Testis (tissue), 2 donors: ENCODE measurements at regions not wholly inside any gene's neighbourhood (a gene's known extent, or its start where the extent isn't known, plus 50 kb on each side); places are given as distances from the start of the nearest gene placed in this dataset.

Experiments
- POLR2A ChIP-seq: fragments of 450-650 bp; IDR thresholded peaks from one replicate; pipeline ENCODE4 v1.6.1; 2017; ENCODE audit warnings: antibody characterized with exemption, mild to moderate bottlenecking, moderate library complexity
- TF ChIP-seq, protein P1 (sequence below), 3 experiments: fragments of 450-650 bp in 2 of 3; fragments of 200-600 bp in 1 of 3; sonication (generic) in 1 of 3; IDR thresholded peaks; one replicate each; pipeline ENCODE4 v1.5.1; 2016 to 2019; ENCODE audit warnings: antibody characterized with exemption in 3 of 3, mild to moderate bottlenecking in 2 of 3, moderate library complexity in 1 of 3

DNA sequence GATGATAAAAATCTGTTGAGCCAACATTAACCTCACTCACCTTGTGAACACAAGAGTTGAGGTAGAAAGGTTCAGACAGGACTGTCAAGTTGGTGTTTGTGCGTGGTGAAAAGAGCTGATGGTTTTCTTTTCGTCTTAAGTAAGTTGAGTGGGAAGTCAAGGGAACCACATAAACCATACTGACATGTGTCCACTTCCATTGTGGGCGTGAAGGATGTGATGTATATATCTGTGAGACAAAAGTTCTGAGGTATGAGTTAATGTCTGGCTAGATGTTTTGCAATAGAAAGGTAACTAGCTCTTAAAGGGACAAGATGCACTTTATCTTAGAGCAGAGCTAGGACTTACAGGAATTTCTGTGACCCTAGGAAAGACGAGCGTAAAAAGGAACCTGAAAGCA, 1272.1 kb upstream of the ADGRB3 start:
- TF ChIP-seq, protein P1, sequence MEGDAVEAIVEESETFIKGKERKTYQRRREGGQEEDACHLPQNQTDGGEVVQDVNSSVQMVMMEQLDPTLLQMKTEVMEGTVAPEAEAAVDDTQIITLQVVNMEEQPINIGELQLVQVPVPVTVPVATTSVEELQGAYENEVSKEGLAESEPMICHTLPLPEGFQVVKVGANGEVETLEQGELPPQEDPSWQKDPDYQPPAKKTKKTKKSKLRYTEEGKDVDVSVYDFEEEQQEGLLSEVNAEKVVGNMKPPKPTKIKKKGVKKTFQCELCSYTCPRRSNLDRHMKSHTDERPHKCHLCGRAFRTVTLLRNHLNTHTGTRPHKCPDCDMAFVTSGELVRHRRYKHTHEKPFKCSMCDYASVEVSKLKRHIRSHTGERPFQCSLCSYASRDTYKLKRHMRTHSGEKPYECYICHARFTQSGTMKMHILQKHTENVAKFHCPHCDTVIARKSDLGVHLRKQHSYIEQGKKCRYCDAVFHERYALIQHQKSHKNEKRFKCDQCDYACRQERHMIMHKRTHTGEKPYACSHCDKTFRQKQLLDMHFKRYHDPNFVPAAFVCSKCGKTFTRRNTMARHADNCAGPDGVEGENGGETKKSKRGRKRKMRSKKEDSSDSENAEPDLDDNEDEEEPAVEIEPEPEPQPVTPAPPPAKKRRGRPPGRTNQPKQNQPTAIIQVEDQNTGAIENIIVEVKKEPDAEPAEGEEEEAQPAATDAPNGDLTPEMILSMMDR (IDR thresholded peaks at IDR 0.05) = no peak
- no peak for TF ChIP-seq POLR2A
